HG02678 (cell line): ENCODE measurements at regions not wholly inside any gene's neighbourhood (a gene's known extent, or its start where the extent isn't known, plus 50 kb on each side); places are given as distances from the start of the nearest gene placed in this dataset.

Source experiments
- ATAC-seq: cut with Tn5 transposase; IDR thresholded peaks from one replicate; pipeline ENCODE4 v1.9.1; 2021; ENCODE audit warnings: mild to moderate bottlenecking, moderate library complexity; ENCODE audit not compliant: unreplicated experiment

- no peak for ATAC-seq
These were observed 330.5 kb downstream of the KCNS3 start for GRCh38 chr2:18208956-18209355.

- ATAC-seq, result no peak
These were observed 322.3 kb downstream of the KCNS3 start for GRCh38 chr2:18200771-18201170.

- no peak for ATAC-seq
These were observed 320.2 kb downstream of the KCNS3 start for GRCh38 chr2:18198677-18199076.

GRCh38 chr2:18194161-18194560, 315.7 kb downstream of the KCNS3 start:
- ATAC-seq, result no peak

DNA sequence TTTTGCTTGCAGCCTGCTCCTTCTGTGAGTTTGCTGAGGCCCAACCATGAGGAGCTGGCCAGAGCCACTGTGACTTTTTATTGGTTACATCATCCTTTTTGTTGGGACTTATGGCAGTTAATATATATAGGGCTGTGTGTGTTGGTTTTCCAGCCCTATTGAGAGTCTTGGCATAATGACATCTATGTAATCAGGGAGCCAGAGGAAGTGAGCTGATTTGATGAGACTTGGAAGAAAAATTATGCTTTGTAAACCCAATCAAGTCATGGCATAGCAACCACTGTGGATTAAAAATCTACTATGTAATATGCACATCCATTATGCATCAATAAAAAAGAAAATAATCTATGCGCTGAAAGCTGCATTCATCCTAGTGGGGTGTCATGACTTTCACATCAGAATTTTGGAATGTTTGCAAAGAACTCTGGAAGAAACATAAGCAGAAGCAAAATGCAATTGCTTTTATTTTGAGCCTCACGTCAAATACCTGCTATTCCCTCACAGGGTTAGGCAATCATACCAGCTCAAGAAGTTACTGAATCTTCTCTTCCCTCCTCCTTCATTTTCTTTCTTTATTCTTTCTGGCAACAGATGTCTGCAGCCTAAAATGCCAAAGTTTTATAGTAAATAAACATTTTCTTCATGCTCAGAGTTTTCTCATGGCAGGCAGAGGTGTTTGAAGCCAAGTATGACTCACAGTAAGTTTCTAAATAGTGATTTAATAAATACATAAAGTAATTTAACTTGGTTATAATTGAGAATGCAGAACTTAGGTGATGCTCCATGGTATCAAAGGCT, 308.5 kb downstream of the KCNS3 start:
- ATAC-seq, result no peak

- ATAC-seq, result no peak
These were observed 304.4 kb downstream of the KCNS3 start for GRCh38 chr2:18182861-18183260.

DNA sequence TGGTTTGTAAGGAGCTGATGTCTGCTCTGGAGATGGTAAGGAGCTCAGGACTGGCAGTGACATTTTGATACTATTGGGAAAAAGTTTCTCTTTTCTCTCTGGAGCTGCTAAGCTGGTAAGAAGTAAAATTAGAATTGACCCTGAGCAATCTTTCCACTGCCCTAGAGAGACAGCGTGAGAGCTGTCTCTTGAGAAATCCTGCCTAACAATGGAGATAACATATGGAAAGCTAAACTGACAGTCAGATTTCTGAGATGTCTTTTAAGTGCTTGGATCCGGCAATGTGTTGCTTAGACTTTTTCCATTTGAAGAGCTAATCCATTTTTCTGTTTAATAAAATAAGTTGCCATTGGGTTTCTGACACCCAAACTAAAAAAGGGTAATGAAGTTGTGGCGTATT, 302.4 kb downstream of the KCNS3 start:
- no peak for ATAC-seq

DNA sequence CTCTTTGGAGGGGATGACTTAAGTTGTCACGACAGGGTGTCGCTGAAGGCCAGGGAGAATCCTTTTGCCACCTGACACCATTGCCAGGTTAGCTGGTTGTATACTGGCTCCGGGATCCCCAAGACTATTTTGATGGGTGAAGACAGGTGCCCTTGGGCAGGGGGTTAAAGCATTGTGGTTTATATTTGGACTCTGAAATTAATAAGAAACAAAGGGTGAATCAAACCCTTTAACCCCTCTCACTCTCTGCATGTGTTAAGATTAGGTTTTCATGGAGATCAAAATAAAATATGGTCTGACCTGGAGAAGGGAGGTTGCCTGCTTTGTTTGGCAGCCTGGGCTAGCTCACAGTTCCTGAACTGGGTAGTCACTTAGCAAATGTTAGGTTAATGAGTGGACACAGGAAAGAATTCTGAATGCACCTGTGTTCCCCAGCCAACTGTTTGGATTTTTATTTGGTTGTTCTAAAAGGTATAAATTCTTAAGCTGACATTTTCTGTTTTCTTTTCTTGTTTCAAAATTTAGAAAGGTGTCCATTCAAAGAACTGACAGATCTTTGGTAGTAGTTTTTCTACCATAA, 301.7 kb downstream of the KCNS3 start:
- no peak for ATAC-seq

- ATAC-seq, result peak; percentile 96
These were observed 300.4 kb downstream of the KCNS3 start for GRCh38 chr2:18178736-18179349.

DNA sequence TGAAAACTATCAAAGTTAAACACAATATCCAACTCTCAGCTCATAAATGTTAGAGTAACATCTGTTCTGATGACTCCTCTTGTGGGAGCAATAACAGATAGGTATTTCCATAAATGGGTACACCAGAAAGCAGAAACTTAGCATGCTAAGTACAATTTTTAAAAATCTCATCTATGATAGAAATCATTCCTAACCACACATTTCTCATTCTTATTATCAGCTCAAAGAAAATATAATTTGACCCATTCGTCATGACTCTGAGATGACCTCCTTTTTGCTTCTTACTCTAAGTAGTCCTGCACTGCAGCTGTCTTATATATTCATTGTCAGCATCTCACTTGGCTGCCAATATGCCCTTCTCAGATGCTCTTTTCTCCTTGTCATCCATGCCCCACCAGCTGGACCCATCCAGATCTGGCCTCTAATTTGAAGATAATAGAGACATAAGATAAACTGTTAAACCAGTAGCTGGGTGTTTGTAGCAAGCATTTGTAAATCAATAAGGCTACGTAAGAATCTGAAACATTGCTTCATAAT, 298.3 kb downstream of the KCNS3 start:
- ATAC-seq, result no peak

DNA sequence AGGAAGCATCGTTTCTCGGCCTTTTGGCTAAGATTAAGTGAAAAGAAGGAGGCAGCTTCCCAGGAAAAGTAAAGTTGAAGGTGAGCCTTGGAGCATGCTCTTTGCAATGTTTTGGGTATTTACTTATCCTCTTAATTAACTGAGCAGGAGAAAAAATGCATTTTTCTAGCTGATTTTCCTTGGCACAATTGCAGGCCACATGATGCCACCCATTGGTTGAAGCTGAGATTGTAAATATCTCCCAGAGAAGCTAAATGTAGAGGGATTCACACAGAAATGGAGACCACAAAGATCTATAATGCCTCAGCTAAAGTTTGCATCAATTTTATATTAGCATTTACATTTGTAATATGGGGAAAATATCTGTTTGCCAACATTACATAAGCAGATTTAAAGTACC, 294.1 kb downstream of the KCNS3 start:
- ATAC-seq, result no peak

- ATAC-seq, result no peak
These were observed 293.0 kb downstream of the KCNS3 start for GRCh38 chr2:18171191-18172139.

- no peak for ATAC-seq
These were observed 292.2 kb downstream of the KCNS3 start for GRCh38 chr2:18170642-18171041.

DNA sequence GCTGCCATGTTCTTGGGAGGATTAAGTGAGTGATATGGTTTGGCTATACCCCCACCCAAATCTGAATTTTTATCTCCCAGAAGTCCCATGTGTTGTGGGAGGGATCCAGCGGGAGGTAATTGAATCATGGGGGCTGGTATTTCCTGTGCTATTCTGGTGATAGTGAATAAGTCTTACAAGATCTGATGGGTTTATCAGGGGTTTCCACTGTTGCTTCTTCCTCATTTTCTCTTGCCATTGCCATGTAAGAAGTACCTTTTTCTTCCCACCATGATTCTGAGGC, 291.4 kb downstream of the KCNS3 start:
- no peak for ATAC-seq

- ATAC-seq, result no peak
These were observed 290.8 kb downstream of the KCNS3 start for GRCh38 chr2:18169121-18169892.

- ATAC-seq, result no peak
These were observed 289.4 kb downstream of the KCNS3 start for GRCh38 chr2:18167871-18168270.

DNA sequence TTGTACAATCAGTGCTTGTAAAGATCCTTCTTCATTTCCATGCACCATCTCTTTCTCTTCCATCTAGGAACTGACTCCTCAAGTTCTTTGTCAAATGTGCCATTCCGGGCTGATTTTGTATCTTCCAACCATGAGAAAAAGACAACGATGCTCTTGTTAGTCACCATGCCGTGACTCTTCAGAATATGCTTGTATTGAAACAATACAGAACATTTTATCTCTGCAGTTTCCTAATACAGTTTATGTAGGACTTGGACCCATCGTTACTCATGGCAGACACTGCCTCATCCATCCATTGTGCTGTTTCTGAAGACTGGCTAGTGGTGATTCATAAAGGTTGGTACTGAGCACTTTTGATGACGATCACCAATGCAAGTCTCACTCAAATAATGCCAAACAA, 283.2 kb downstream of the KCNS3 start:
- ATAC-seq, result no peak

DNA sequence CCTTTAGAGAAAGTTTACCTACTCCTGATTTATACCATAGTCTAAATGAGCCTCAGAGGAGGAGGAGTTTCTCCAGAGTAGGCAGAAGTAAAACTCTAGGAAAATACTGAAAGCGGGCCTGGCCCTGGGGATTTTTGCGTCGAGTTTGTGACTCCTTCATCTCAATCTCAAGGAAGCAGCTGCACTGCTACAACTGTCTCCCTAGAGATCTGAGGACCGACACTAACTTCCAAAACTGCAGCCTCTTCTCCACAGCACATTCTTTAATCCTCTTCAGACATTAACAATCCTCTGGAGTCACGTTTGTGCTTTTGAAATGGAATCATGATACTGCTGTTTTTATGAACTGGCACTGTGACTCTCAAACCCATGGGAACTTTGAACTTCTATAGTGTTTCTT, 281.4 kb downstream of the KCNS3 start:
- ATAC-seq, result no peak

- no peak for ATAC-seq
These were observed 278.0 kb downstream of the KCNS3 start for GRCh38 chr2:18156421-18156820.

DNA sequence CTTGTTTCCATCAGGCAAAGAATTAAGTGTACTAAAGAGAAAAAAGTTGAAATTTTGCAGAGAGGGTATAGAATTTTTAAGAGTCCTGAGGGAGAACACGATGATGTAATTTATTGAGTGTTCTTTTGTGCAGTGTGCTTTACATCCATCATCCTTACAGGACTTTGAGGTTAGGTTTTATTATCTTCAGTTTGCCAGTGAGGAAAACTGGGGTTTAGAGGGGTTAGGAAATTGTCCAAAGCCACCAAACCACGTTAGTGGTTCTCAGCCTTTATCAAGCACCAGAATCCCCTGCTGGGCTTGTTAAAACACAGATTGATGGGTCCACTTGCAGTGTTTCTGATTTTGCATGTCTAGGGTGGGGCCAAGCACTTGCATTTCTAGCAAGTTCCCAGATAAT, 277.5 kb downstream of the KCNS3 start:
- no peak for ATAC-seq
